SU-DHL-6 (cell line): ENCODE measurements at regions not wholly inside any gene's neighbourhood (a gene's known extent, or its start where the extent isn't known, plus 50 kb on each side); places are given as distances from the start of the nearest gene placed in this dataset.

Experiments used
- H2AFZ ChIP-seq: fragments of 200-600 bp; sonication (generic); 2 replicates; pipeline ENCODE4 v1.6.1; 2014; ENCODE audit warnings: low read depth, mild to moderate bottlenecking, moderate library complexity, mixed read lengths, antibody characterized with exemption, low read length; ENCODE audit not compliant: severe bottlenecking
- H3F3A ChIP-seq: fragments of 200-600 bp; shearing (Covaris generic); 2 replicates; pipeline ENCODE4 v1.6.0; 2016; ENCODE audit warnings: antibody characterized with exemption, mild to moderate bottlenecking; ENCODE audit not compliant: insufficient read depth
- H3K27ac ChIP-seq: fragments of 200-600 bp; sonication (generic); 2 replicates; pipeline ENCODE4 v1.5.1; 2016; ENCODE audit warnings: low read depth, mild to moderate bottlenecking, low read length, moderate library complexity, mixed read lengths
- H3K27me3 ChIP-seq: fragments of 200-600 bp; sonication (generic), shearing (Covaris generic); 2 replicates; pipeline ENCODE4 v1.6.0; 2014; ENCODE audit warnings: mild to moderate bottlenecking, low read length
- H3K36me3 ChIP-seq: fragments of 200-600 bp; sonication (generic); 2 replicates; pipeline ENCODE4 v1.6.1; 2014; ENCODE audit warnings: mild to moderate bottlenecking, low read length, mixed read lengths
- H3K4me2 ChIP-seq: fragments of 300-600, 200-600 bp; shearing (Covaris generic), sonication (generic); 2 replicates; pipeline ENCODE4 v1.6.0; 2014; ENCODE audit warnings: low read length, low read depth, mild to moderate bottlenecking; ENCODE audit not compliant: poor library complexity, severe bottlenecking
- H3K4me3 ChIP-seq: fragments of 200-600 bp; sonication (generic); 2 replicates; pipeline ENCODE4 v1.5.1; 2014; ENCODE audit warnings: antibody characterized with exemption, low read length, mild to moderate bottlenecking, mixed read lengths; ENCODE audit not compliant: insufficient read depth, poor library complexity, severe bottlenecking
- H3K79me2 ChIP-seq: fragments of 200-600 bp; sonication (generic); 2 replicates; pipeline ENCODE4 v1.6.1; 2014; ENCODE audit warnings: mild to moderate bottlenecking, low read length, moderate library complexity; ENCODE audit not compliant: insufficient read depth
- H3K9ac ChIP-seq: fragments of 200-600 bp; sonication (generic); 2 replicates; pipeline ENCODE4 v1.7.0; 2014; ENCODE audit warnings: mild to moderate bottlenecking, low read length
- H3K9me2 ChIP-seq: fragments of 200-600 bp; sonication (generic); replicated peaks from 2 replicates; pipeline ENCODE4 v1.6.1; 2014; ENCODE audit warnings: low read length; ENCODE audit not compliant: insufficient read depth
- H3K9me3 ChIP-seq: fragments of 200-600 bp; sonication (generic); 2 replicates; pipeline ENCODE4 v1.6.1; 2014; ENCODE audit warnings: low read length, mixed read lengths; ENCODE audit not compliant: insufficient read depth
- H4K20me1 ChIP-seq: fragments of 200-600 bp; sonication (generic); 2 replicates; pipeline ENCODE4 v1.6.1; 2014; ENCODE audit warnings: low read depth, mild to moderate bottlenecking, antibody characterized with exemption, low read length, moderate library complexity, mixed read lengths
- CTCF ChIP-seq: fragments of 200-600 bp; sonication (generic); IDR thresholded peaks from one replicate; pipeline ENCODE4 v1.5.1; 2017; ENCODE audit warnings: antibody characterized with exemption, mild to moderate bottlenecking, low read length, moderate library complexity; ENCODE audit not compliant: insufficient read depth, poor library complexity, severe bottlenecking
- EZH2phosphoT487 ChIP-seq: fragments of 200-600 bp; sonication (generic), shearing (Covaris generic); conservative IDR thresholded peaks from 2 replicates; pipeline ENCODE4 v1.6.1; 2018; ENCODE audit warnings: mild to moderate bottlenecking, antibody characterized with exemption, low read length, moderate library complexity, mixed read lengths

DNA sequence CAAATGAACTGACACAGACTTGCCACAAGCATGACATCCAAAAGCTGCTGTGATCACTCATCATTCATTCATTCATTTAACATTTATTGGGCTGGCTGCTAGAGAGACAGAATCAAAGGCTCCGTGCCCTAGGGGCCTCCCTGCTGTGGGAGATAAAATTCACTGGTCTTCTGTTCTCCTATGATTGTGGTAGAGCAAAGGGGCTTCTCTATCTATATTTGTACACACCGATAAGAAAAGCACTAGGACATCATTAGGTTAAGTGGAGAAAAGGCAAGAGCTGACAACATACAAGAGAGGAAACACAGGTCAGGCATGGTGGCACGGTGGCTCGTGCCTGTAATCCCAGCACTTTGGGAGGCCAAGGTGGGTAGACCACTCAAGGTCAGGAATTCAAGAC lies 847.0 kb downstream of the TYW1 start:
- Histone ChIP-seq H2AFZ (no peak overlapping the region), H3K9me3 (no peaks in the 10 kb centered on the region), H3K27ac (no peak overlapping the region), H3K9me2 (no peaks in the 10 kb centered on the region), H3K9ac (no peak overlapping the region), H3K4me2 (no peak overlapping the region), H3F3A (no peaks in the 10 kb centered on the region), H4K20me1 (no peaks in the 10 kb centered on the region), H3K79me2 (no peaks in the 10 kb centered on the region), H3K36me3 (no peaks in the 10 kb centered on the region), H3K27me3 (no peaks in the 10 kb centered on the region), H3K4me3 (no peak overlapping the region)
- TF ChIP-seq EZH2phosphoT487 (no peak), CTCF (no peak)

GRCh38 chr7:67847092-67847787 lies 850.6 kb downstream of the TYW1 start:
- no peaks in the 10 kb centered on the region for H3K79me2 ChIP-seq
- TF ChIP-seq CTCF, result no peak
- TF ChIP-seq EZH2phosphoT487, result no peak
- H3K9me3 ChIP-seq, result no peaks in the 10 kb centered on the region
- no peak overlapping the region for H3K4me3 ChIP-seq
- H3K27ac ChIP-seq, result no peak overlapping the region
- no peaks in the 10 kb centered on the region for H4K20me1 ChIP-seq
- H3K27me3 ChIP-seq, result no peaks in the 10 kb centered on the region
- no peaks in the 10 kb centered on the region for H3F3A ChIP-seq
- H3K36me3 ChIP-seq, result no peaks in the 10 kb centered on the region
- no peak overlapping the region for H3K9ac ChIP-seq
- no peak overlapping the region for H3K4me2 ChIP-seq
- no peak overlapping the region for H2AFZ ChIP-seq
- no peaks in the 10 kb centered on the region for H3K9me2 ChIP-seq

- TF ChIP-seq CTCF (no peak), EZH2phosphoT487 (no peak)
- Histone ChIP-seq H2AFZ (no peak overlapping the region), H3K4me2 (no peak overlapping the region)
Observed at GRCh38 chr7:67854221-67855178, 857.9 kb downstream of the TYW1 start.

More at GRCh38 chr7:67854221-67855178, 857.9 kb downstream of the TYW1 start:
- Histone ChIP-seq H3K79me2 (no peaks in the 10 kb centered on the region), H3K36me3 (no peaks in the 10 kb centered on the region), H3K27me3 (no peaks in the 10 kb centered on the region), H3K4me3 (no peak overlapping the region), H3F3A (no peaks in the 10 kb centered on the region), H4K20me1 (no peaks in the 10 kb centered on the region), H3K9me2 (no peaks in the 10 kb centered on the region), H3K27ac (no peak overlapping the region), H3K9ac (no peak overlapping the region), H3K9me3 (no peaks in the 10 kb centered on the region)
